NCI-H1417 treated with DMSO at 0.1 percent for 48 hours (cell line): ENCODE measurements at regions not wholly inside any gene's neighbourhood (a gene's known extent, or its start where the extent isn't known, plus 50 kb on each side); places are given as distances from the start of the nearest gene placed in this dataset.
"Not testable (repeated sequence)": the region's sequence is repeated elsewhere in the genome, so short reads cannot be mapped to it uniquely, and the experiment has no call there.

ENCODE experiments used
- DNase-seq: peaks from one replicate; lab custom pipeline; 2025; lab: John Stamatoyannopoulos, UW

DNA sequence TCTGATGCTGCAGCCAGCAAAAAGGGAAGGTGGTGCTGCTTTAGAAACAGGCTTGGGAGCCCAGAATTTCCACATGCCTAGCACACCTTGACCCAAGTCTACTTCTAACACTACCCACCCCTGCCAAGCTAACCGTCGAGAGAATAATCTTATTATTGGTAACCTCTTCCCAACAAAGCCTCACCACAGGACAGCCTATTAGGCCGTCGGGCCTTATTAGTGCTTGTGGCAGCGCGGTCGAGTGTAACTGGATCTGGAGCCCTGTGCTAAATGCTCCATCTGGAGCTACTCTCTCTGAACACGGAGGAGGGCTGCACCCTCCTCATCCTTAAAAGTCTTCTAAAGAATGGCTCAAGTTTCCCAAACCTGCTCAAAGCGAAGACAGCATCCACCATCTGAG, 165.5 kb upstream of the NFIA start:
- DNase-seq, result no peak

DNA sequence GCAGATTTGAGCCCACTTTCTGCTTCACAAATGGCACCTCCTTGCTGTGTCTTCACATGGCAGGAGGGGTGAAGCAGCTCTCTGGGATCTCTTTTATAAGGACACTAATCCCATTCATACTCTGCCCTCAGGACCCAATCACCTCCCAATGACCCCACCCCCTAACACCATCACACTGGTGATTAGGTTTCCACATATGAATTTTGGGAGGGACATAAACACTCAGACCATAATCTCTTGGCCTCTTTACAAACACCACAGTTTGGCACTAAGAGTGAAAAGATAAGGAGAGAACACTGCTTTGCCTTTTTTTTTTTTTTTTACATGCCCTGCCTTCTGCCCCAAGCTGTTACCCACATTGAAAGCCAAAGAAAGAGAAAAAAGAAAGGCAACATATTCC, 166.2 kb upstream of the NFIA start:
- DNase-seq, result no peak

DNA sequence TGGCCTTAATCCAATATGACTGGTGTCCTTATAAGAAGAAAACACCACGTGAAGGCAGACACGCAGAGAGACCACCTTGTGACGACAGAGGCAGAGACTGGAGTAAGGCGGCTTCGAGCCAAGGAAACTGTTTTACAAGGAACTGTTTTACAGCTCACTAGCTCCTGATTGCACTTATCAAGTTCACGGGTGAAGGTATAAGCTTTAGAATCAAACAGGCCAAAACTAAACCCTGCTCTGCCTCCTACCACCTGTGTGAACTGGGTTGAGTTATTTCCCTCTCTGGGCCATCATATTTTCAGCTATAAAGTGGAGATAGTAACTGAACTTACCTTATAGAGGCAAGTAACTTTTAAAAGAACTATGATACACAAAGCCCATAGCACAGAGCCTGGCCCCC, 166.9 kb upstream of the NFIA start:
- no peak for DNase-seq

DNA sequence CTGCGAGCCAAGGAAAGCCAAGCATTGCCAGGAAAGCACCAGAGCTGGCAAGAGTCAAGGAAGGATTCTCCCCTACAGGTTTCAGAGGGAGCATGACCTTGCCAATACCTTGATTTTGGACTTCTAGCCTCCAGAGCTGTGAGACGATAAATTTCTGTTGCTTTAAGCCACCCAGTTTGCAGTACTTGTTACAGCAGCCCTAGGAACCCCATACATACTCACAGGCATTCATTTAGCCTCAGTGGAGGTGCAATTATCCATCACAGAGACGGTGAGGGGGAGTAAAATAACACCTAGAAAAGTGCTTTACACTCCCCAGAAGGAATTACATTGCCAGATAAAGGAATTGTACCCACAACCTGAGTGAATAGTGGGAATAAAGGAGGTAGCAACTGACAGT, 167.4 kb upstream of the NFIA start:
- DNase-seq, result no peak

DNA sequence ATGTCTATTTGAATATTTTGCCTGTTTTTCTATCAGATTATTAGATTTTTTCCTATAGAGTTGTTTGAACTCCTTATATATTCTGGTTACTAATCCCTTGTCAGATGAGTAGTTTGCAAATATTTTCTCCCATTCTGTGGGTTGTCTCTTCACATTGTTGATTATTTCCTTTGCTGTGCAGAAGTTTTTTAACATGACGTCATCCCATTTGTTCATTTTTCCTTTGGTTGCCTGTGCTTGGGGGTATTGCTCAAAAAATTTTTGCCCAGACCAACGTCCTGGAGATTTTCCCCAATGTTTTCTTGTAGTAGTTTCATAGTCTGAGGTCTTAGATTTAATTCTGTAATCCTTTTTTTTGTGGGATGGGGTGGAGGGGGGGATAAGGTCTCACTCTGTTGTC, 168.7 kb upstream of the NFIA start:
- DNase-seq, result not testable (repeated sequence)

DNA sequence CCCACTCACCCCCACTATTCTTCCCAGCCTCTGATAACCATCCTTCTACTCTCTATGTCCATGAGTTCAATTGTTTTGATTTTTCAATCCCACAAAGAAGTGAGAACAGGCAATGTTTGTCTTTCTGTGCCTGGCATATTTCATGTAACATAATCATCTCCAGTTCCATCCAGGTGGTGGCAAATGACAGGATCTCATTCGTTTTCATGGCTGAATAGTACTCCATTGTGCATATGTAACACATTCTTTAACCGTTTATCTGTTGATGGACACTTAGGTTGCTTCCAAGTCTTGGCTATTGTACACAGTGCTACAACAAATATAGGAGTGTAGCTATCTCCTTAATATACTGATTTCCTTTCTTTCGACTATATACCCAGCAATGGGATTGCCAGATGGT, 169.3 kb upstream of the NFIA start:
- DNase-seq, result no peak

DNA sequence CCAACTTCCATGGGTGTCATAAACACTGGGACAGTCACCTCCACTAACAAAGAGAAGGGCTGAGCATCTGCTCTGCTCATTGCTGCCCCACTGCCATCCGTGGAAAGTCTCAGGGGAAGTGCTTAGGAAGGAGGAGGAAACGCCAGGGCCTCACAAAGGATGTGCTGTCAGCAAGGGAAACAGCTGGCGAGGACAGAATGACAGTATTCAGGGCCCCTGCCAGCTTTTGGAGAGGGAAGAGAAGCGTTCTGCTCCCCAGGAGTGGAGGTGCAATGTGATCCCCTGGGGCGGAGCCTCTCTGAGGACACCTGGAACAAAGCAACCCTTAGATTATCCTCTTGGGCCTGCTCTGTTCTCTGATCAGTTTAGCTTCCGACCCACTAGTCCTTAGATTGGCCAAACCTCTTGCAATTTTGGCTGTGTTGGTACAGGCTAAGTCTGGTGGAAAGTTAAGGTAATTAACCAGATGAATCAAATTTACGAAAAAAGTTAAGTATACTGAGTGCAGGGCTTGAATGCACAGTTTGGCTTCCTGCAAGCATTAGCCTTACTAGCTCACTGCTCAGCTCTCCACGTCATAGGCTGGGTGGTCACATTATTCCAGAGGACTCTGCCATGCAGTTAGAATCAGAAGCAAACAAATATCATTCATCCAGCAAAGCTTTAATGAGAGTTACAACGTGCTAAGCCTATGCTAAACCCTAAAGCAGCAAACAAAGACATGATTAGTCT, 170.2 kb upstream of the NFIA start:
- peak; percentile 12 for DNase-seq

DNA sequence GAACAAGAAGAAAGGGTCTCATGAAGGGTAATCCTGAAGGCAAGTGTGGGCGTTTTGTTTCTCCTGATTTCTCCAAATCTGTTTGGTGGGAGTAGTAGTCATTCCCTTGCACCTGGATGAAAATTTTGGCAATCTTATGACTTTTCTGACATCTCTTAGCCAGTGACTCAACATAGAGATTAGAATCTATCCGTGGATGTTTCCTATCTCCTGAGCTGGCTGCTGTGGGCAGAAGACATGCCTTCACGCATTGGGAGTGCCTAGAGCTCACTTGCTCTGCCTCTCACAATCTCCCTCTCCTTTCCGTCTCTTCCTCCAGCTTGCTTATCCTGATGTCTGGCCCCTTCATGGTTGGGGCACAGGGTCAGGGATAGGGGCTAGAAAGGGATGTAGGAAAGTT, 174.2 kb upstream of the NFIA start:
- no peak for DNase-seq

DNA sequence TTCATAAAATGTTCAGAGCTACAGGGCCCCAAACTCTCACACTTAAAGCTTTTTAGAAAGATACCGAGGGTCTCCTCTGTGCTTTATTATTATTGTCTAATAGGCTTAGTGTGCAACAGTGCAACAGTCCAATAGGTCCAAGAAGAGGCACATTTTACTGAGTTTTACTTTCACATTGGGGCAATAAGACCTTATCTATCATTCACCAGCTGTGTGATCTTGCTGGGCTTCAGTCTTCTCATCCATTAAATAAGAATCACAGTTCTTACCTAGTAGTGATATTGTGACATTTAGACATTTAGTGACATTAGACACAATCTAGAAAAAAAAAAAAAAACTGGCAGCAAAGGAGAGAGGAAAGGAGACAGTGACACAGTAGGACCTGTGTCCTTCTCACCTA, 175.8 kb upstream of the NFIA start:
- no peak for DNase-seq

DNA sequence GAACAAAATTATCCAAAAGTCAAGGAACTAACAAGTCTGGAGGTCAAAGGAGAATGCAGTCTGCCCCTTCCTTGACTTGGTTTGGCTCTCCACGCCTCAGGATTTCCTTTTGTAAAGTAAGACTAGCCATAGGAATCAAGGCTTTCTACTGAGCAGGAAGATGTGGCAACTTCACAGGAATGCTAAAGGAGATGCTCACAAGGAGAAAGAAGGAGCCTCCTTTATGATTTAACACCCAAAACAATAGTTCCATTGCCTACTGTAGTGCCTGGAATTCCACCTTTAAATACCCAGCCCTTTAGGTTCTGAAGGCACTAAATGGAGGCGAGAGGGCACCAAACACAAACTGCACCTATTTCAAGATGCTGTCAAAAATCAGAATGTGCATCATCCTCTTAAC, 176.3 kb upstream of the NFIA start:
- DNase-seq, result no peak

DNA sequence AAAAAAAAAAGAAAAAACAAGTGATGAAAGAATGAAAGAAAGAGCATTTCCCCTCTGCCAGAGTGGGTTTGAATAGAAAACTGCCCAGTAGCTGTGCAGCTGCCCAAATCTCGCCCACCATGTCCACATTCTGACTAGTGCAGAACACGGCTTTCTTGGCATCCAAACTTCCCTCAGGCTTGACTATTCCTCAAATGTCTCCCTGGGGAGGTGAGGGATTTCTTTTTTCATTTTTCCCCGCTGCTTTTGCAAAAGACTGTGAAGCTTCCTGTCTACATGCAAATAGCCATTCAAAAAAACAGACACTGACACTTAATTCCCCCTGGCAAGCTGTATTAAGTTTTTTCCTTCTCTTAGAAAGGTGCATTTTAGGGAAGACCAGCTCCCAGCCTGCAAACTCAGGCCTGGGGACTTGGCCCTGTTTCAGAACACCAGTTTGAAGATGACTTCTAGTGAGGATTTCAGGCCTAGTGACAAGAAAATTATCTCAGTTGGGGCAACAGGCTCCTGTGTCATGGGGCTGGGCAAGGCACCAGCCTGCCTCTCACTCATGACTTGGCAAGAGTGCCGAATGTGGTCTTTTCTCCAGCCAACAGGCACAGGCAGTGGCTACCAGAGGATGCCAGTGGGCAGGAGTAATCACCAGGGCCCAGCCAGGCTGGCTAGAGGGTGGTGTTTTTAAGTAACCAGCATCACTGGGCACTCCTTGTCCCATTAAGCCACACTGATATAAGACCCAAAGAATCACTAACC, 178.1 kb upstream of the NFIA start:
- no peak for DNase-seq

DNA sequence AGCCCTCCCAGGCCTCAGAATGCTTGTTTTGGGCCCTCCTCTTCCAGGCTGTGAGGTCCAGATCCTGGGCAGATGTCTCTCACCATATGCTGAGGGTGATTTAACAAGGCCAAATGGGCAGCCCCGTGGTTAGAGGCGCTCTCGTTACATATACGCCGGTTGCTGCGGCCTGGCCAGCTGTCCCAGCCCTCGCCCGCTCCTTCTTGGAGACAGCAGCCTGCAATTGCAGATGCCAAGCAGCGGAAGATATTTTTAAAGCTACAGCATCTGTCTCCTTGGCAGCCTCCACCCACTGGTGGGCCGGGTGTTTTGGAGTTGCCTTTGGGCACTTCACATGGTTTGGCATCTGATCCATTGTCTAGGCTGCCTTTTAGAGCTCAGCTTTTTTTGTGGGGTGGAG, 178.8 kb upstream of the NFIA start:
- no peak for DNase-seq

DNA sequence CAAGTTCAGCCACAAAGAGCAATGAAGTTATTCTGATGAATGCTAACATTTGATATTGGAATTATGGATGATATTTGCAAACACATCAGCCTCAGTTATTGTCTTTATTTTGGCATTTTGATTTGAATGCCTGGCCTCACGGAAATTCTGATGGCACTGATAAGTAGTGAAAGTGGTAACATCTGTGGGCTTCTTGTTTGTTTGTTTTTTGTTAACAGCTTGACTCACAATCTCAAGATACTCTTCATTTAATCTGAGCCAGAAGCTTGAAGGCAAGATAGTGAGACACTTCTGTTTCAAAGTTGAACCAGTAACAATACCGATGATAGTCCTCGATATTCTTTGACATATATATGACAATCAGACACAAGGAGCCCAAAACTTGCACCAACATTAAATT, 182.9 kb upstream of the NFIA start:
- no peak for DNase-seq

DNA sequence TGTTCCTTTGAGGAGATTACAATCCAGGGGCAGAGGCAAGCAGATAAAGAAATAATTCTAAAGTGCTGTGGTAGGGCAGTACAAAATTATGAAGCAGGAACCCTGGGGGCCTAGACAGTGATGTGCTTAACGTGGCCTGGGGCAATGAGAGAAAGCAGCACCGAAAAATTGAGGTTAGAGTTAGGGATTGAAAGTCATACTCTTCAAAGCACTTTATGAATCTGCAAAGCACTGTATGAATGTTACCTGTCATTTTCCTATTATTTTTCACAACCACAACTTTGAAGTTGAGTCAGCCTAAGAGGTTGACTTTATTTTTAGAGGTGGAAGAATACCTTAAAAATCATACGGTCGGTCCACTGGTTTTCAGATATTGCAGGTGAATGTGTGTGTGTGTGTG, 183.4 kb upstream of the NFIA start:
- DNase-seq, result no peak

DNA sequence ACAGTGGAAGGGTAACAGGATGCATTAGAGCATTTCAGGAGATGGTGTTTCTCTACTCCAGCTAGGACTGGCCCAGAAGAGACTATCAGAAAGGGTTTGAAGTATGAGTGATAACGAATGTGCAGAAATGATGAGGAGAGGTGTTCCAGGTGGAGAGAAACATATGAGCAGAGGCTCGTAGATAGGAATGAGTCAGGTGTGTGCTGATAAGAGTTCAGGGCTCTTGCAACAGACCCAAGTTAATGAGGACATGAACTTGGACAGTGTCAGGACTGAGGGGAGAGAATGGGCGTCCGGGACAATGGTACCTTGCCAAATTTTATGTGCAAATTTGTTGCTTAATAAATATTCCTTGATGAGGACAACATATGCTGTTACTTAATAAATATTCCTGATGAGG, 183.9 kb upstream of the NFIA start:
- no peak for DNase-seq

DNA sequence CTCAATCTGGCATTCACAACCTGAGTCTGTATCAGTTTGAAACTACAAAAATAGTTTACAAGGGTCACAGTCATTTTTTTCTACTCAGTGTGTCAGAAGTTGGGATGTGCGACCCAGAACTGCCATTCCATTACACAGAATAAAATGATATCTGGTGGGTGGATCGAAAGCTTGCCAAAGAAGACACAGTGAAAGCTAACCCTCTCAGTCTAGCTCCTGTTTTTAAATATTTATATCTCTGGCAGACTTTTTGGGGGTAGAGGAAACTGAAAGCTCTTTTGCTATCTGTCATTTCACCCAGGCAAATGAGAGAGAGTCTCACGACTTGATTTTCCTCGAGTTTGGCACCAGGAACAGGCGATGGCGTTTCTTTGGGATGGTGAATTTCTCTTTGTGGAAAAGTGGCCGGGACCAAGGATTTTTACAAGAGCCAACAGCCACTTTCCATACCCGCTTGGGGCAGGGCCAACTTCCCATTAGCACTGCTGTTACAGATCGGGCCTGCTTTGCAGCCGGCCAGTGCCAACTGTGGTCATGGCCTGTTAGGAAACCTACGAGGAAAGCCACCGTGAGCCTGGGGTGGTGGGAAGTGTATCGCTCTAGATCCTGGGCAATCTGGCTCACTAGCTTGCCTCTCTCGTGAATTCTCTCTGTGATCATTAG, 185.5 kb upstream of the NFIA start:
- no peak for DNase-seq

DNA sequence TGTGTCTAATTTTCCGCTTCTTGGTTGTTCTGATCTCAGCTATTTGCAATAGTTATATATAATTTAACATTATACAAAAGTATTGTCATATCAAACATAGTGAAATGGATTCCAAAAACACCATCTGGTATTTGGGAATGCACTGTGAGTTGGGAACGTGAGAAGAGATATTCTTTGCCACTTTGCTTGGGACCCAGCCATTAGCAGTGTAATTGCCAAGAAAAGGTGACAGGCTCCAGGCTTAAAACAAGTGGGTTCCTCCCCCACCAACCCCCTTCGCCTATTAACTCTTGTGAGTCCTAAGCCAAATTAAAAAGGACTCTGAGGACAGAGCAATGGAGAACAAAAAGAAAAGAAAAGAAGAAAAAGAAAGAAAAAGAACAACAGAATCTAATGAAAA, 186.7 kb upstream of the NFIA start:
- DNase-seq, result no peak

DNA sequence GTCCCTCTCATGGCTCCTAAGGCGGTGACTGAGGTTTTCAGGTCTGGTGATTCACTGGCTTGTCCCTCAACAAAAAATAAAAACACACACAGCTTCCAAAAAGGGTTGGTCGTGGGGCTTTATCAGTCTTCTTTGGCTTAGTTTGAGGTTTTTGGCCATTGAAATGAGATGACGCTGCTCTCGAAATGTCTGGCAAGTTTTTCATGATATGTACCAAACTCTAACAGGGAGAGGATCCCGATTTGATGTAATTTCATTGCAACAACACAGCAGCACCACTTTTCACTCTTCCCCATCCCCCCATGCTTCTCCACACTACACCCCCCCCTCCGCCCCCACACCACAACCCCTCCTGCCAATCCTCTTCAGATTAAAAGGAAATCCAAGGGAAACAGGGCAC, 187.1 kb upstream of the NFIA start:
- DNase-seq, result no peak

DNA sequence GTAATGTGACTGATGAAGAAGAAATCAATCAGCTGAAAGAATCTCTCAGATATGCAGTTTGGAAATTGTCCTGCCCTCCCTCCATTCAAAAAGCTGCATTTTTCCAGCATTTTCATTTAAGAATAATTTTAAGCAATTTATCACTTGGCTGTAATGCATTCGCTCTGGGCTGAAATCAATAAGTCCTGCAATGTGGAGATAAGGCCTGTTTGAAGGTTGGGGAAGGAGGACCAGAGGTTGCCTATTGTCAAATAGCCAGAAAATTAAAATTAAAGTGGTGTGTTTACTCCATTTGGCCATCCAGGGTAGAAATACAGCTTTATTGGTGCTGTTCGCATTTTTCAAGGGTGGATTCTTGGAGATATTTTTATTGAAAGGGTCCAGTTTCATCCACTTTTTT, 187.6 kb upstream of the NFIA start:
- no peak for DNase-seq

DNA sequence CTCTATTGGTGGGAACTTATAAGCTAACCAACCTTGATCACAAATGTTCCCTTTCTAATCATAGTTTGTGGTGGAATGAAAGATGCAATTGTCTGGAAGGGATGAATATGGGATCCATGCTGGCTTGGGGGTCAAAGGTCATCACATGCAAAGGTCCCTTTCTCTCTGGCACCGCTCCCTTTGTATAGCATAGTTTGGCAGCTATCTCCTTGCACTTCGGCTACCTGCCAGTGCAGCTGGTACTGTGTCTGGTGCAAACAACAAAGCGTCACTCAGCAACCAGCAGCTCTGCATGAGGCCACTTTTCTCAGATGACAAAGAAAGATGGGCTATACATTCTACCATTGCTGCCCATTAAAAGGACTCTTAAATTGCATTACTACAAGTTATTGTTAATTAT, 188.2 kb upstream of the NFIA start:
- DNase-seq, result no peak

DNA sequence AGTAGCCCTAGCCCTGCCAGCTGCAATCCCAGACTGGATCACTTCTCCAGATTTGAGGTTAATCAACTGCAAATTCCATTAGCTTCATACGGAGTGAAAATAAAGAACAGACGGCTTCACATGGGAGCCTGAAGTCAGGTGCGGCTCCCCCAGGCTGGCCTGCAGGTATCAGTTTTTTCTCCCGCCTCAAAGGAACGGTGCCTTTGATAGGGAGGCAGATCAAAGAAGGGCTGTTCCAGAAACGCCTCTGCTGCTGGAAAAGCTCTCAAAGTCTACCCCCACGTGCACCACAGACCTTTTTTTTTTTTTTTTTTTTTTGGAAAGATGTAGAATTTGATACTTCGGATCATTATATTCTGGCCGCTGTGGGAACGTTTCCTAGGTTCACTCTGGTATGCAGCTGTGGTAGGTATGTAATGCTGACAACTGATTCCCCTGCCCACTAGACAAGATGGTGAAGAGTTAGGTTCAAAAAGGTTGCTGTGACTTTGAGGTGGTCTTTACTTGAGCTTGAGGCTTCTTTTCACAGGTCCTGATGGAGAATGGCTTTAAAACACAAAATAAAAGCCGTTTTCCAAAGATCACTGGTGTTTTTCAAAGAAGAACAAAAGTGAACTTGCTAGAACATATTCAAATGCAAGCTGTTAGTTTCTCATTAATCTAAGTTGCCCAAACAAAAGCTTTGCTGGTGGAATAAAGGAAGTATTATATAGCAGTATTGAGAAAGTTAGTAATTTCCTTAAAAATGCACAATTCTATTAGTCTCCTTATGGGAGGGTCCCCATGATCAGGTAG, 189.0 kb upstream of the NFIA start:
- DNase-seq, result no peak

DNA sequence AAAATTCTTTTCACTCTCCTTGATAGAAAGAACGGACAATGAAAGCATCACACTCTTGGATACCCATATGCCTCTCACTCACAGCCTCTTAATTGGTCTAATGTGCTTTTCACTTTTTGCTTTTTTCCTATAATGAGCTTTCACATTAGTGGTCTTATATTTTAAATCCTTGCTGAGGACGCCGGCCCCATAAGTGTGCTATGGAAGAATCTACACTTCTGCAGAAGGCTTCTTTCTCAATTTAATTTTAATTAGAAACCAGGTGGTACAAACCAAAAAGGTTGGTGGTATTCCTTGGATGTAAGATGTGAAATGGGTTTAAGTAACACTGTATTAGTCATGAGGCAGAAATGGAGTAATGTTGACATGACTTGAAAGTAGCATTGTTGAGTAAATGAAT, 190.6 kb upstream of the NFIA start:
- DNase-seq, result no peak

DNA sequence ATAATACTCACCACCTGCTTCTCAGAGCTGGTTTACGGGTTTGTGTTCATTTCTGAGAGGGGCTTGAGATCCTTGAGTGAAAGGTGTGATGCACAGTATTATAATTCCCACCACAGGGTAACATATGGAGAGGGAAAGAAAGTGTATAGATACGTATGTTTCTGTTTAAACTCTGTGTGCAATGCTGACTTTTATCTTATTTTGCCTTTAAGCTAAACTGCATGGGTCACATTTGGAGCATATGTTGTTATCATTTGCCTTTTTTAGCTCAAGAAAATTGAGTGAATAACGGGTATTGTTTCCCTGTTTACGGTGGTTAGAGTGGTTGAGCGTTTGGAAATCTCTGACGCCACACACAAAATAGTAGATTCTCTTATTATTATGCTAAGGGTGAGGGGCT, 191.1 kb upstream of the NFIA start:
- DNase-seq, result no peak
